Vagina (tissue), 2 donors: ENCODE measurements at regions not wholly inside any gene's neighbourhood (a gene's known extent, or its start where the extent isn't known, plus 50 kb on each side); places are given as distances from the start of the nearest gene placed in this dataset.
"Not testable (repeated sequence)": the region's sequence is repeated elsewhere in the genome, so short reads cannot be mapped to it uniquely, and the experiment has no call there.

Experiments used
- CTCF ChIP-seq, 3 experiments: fragments of 450-650 bp in 2 of 3; fragments of 200-600 bp in 1 of 3; sonication (generic) in 1 of 3; IDR thresholded peaks; one replicate each; pipeline ENCODE4 v1.5.1; 2017 to 2019; ENCODE audit warnings: antibody characterized with exemption in 3 of 3, mild to moderate bottlenecking in 2 of 3, moderate library complexity in 2 of 3
- POLR2A ChIP-seq, 2 donors: fragments of 450-650 bp; IDR thresholded peaks; one replicate each; pipeline ENCODE4 v1.6.1; 2017; ENCODE audit warnings: antibody characterized with exemption in 2 of 2, mild to moderate bottlenecking in 2 of 2, moderate library complexity in 2 of 2
- POLR2AphosphoS5 ChIP-seq, 2 donors: sonication (generic); formaldehyde crosslinking; IDR thresholded peaks; one replicate each; pipeline ENCODE4 v1.9.0; 2017; ENCODE audit warnings: antibody characterized with exemption in 2 of 2, mild to moderate bottlenecking in 2 of 2, low read depth in 1 of 2; ENCODE audit not compliant: insufficient read depth in 1 of 2

- TF ChIP-seq CTCF (IDR thresholded peaks at IDR 0.05); POLR2AphosphoS5 (IDR thresholded peaks at IDR 0.05; ENCODE audit: insufficient read depth in 1 of 2, low read depth in 1 of 2); POLR2A (IDR thresholded peaks at IDR 0.05): not testable (repeated sequence)
Measured at GRCh38 chr1:61018068-61018467, 64.3 kb upstream of the NFIA start.
